ENCODE measurements at regions not wholly inside any gene's neighbourhood (a gene's known extent, or its start where the extent isn't known, plus 50 kb on each side); places are given as distances from the start of the nearest gene placed in this dataset.

- TF ChIP-seq SP1 (IDR thresholded peaks at IDR 0.05) (no peak), FOXA1 (IDR thresholded peaks at IDR 0.05) (no peak), NFRKB (IDR thresholded peaks at IDR 0.05) (no peak), PKNOX1 (IDR thresholded peaks at IDR 0.05) (no peak), BHLHE40 (IDR thresholded peaks at IDR 0.05; ENCODE audit: borderline replicate concordance) (no peak), TARDBP (IDR thresholded peaks at IDR 0.05) (no peak)
Observed at GRCh38 chr6:135692426-135692825, 159.1 kb upstream of the PDE7B start.

Measured in HEK293T (cell line).